ENCODE measurements at regions not wholly inside any gene's neighbourhood (a gene's known extent, or its start where the extent isn't known, plus 50 kb on each side); places are given as distances from the start of the nearest gene placed in this dataset.
"Not testable (repeated sequence)": the region's sequence is repeated elsewhere in the genome, so short reads cannot be mapped to it uniquely, and the experiment has no call there.

DNA sequence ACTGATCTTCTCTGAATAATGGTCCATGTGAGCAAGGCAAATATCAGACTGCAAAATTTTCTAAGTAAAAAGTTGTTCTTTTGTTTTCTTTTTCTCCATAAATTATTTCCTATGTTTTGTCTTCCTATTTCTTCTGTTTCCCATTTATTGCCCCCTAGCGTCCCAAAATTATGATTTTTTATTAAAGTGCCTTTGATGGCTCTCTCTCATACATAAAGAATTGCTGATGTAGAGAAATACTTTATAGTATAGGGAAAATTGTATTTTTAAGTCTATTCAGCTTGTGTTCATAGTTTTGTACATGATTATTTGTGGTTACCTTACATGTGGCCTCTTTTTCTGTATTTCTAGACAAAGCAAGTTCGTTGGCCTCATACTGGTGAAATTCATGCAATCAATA is 1031.2 kb downstream of the EFNA5 start:
- no peak overlapping the region for H3K4me3 ChIP-seq (ENCODE audit: low read depth, low read length)

- no peak overlapping the region for H3K4me3 ChIP-seq (ENCODE audit: low read depth, low read length)
These were observed 1033.5 kb downstream of the EFNA5 start for GRCh38 chr5:106637275-106637674.

GRCh38 chr5:106634375-106634774 is 1036.4 kb downstream of the EFNA5 start:
- H3K4me3 ChIP-seq (ENCODE audit: low read depth, low read length): no peak overlapping the region

DNA sequence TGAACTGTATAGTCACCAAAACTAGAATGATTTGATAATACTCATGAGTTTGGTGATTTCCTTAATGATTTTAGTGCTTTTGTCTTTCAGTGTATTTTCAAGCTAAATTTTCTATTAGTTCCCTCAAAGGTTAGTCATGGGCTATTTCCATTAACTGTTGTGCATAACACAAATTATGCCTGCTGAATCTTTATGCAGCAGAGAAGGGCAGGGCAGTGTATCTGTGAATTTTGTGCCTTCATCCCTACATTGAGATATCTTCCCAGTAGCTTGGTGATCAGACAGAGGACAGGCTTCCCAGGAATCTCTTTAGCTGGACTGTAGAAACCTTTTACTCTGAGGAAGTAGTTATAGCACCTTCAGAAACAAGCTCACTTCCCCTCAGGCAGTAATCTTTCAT is 1036.9 kb downstream of the EFNA5 start:
- H3K4me3 ChIP-seq (ENCODE audit: low read depth, low read length): no peak overlapping the region

DNA sequence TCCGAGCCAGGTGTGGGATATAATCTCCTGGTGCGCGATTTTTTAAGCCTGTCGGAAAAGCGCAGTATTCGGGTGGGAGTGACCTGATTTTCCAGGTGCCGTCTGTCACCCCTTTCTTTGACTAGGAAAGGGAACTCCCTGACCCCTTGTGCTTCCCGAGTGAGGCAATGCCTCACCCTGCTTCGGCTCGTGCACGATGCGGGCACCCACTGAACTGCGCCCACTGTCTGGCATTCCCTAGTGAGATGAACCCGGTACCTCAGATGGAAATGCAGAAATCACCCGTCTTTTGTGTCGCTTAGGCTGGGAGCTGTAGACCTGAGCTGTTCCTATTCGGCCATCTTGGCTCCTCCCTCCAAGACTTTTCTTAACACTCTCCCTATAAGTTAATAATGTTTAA is 1042.3 kb downstream of the EFNA5 start:
- not testable (repeated sequence) for H3K4me3 ChIP-seq (ENCODE audit: low read depth, low read length)

DNA sequence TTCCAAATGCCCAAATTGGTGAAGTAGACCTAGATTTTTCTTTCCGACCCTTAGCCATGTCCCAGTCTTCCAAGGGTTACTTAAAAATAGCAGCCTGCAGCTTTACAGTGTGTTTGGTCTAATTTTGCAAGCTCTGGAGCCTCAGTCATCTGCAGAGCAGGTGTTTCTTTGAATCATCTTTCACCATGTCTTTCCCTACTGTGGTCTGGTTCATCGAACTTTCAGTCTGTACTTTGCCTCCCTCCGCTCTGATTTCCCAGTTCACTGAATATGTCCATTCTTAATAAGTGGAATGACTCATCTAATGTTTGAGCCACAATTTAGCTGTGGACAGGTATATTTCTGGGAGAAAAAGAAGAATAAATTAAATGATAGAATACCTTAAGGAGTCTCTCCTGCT is 1060.7 kb downstream of the EFNA5 start:
- H3K4me3 ChIP-seq (ENCODE audit: low read depth, low read length): no peak overlapping the region

GRCh38 chr5:106601620-106602019 is 1069.1 kb downstream of the EFNA5 start:
- no peak overlapping the region for H3K4me3 ChIP-seq (ENCODE audit: low read depth, low read length)

- no peak overlapping the region for H3K4me3 ChIP-seq (ENCODE audit: low read depth, low read length)
These were observed 1069.9 kb downstream of the EFNA5 start for GRCh38 chr5:106600803-106601202.

- H3K4me3 ChIP-seq (ENCODE audit: low read depth, low read length): no peak overlapping the region
These were observed 1074.9 kb downstream of the EFNA5 start for GRCh38 chr5:106595864-106596263.

GRCh38 chr5:106584268-106584667 is 1086.5 kb downstream of the EFNA5 start:
- no peak overlapping the region for H3K4me3 ChIP-seq (ENCODE audit: low read depth, low read length)

GRCh38 chr5:106578736-106579135 is 1092.0 kb downstream of the EFNA5 start:
- H3K4me3 ChIP-seq (ENCODE audit: low read depth, low read length): no peak overlapping the region

GRCh38 chr5:106574820-106575219 is 1095.9 kb downstream of the EFNA5 start:
- no peak overlapping the region for H3K4me3 ChIP-seq (ENCODE audit: low read depth, low read length)

- H3K4me3 ChIP-seq (ENCODE audit: low read depth, low read length): no peak overlapping the region
These were observed 1104.7 kb downstream of the EFNA5 start for GRCh38 chr5:106566031-106566430.

GRCh38 chr5:106545325-106545724 is 1125.4 kb downstream of the EFNA5 start:
- H3K4me3 ChIP-seq (ENCODE audit: low read depth, low read length): no peak overlapping the region

DNA sequence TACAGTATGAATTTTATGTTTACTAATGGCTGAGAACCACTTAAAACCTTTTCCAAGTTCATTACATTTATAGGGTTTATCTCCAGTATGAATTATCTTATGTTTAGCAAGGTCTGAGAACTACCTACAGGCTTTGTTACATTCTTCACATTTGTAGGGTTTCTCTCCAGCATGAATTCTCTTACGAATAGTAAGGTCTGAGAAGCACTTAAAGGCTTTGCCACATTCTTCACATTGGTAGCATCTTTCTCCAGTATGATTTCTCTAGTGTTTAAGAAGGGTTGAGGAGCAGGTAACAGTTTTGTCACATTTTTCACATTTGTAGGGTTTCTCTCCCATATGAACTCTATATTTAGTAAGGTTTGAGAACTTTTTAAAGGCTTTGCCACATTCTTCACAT is 1127.4 kb downstream of the EFNA5 start:
- no peak overlapping the region for H3K4me3 ChIP-seq (ENCODE audit: low read depth, low read length)

GRCh38 chr5:106530150-106530549 is 1140.6 kb downstream of the EFNA5 start:
- H3K4me3 ChIP-seq (ENCODE audit: low read depth, low read length): no peak overlapping the region

- H3K4me3 ChIP-seq (ENCODE audit: low read depth, low read length): no peak overlapping the region
These were observed 1145.3 kb downstream of the EFNA5 start for GRCh38 chr5:106525438-106525837.

DNA sequence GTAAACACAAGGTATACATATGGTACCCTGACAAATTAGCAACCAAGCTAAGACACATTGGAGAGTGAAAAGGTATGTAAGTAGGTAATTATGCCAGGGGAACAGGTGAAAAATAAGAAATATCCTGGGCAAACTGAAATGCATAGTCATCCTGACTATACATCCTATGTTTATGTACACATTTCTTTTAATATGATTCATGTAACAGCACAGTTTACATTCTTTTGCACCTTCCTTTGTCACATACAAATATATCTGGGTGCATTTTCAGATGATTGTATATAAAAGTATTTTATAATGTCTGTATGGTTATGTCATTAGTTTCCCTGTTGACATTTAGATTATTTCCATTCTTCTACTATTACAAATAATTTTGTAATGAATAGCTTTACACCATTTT is 1146.9 kb downstream of the EFNA5 start:
- H3K4me3 ChIP-seq (ENCODE audit: low read depth, low read length): no peak overlapping the region

DNA sequence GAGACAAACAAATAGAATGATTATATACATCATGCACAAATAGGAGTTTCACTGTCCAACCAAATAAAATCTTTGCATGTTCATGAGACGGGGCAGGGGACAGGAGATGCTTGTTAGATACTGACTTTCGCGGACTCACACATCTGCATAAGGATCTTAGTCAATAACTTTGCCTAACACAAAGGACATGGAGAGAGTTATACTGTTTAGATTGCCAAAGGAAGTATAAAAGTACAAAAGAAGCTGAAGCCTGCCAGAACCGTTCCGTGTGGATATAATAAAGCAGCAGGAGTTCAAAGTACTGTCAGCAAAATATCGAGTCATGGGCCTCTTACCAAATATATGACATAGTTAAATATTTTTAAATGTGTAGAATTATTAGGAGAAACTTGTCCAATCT is 1148.4 kb downstream of the EFNA5 start:
- H3K4me3 ChIP-seq (ENCODE audit: low read depth, low read length): no peak overlapping the region

DNA sequence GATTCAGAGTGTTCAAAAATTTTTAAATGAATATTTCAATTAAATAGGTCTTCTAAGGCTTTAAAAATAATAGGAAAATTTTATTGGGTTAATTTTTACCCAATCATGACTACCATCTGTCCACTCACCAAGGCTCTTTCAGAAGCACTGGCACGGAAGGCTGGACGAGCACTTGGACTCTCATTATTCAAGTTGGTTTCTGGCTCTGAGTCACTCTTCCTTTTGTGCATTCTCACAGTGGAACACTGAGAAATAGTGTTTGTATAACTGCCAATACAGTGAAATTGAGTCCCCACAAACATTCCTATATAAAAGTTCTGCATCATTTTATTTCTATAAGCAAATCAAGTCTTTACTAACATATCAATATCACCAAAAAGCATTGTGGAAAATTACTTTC is 1149.0 kb downstream of the EFNA5 start:
- H3K4me3 ChIP-seq (ENCODE audit: low read depth, low read length): no peak overlapping the region

GRCh38 chr5:106510321-106510720 is 1160.4 kb downstream of the EFNA5 start:
- no peak overlapping the region for H3K4me3 ChIP-seq (ENCODE audit: low read depth, low read length)

- H3K4me3 ChIP-seq (ENCODE audit: low read depth, low read length): no peak overlapping the region
These were observed 1161.8 kb downstream of the EFNA5 start for GRCh38 chr5:106508894-106509293.

- no peak overlapping the region for H3K4me3 ChIP-seq (ENCODE audit: low read depth, low read length)
These were observed 1176.8 kb downstream of the EFNA5 start for GRCh38 chr5:106493910-106494309.

DNA sequence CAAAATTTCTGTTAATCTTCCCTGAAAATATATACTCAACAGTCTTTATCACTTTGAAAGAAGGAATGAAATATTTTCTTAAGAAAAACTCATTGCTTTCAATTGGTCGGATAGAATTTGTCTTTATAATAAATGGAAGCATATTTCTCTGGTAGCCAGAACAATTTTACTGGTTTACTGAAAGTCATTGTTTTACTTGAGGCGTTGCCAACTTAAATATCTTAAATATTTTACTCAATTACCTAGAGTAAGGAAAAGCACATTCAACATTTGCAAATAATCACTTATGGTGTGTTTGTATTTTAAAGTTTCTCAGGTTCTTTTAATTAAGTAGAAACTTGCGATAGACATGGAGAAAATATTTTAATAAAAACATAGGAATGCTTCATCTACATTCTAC is 1181.7 kb downstream of the EFNA5 start:
- H3K4me3 ChIP-seq (ENCODE audit: low read depth, low read length): no peak overlapping the region
